Stimulated activated naive CD8-positive, alpha-beta T cell treated with anti-CD3 and anti-CD28 coated beads, Interleukin-15, amount 100 ng/mL, for 72 hours (primary cell): ENCODE measurements at regions not wholly inside any gene's neighbourhood (a gene's known extent, or its start where the extent isn't known, plus 50 kb on each side); places are given as distances from the start of the nearest gene placed in this dataset.

ENCODE experiments used
- ATAC-seq: fragments of 150-1000 bp; cut with Tn5 transposase; 2 replicates; pipeline ENCODE4 v1.10.0; 2021; ENCODE audit warnings: mild to moderate bottlenecking, moderate library complexity
- DNase-seq, 2 donors: peaks; one replicate each; pipeline ENCODE4 v3.0.0; 2021 to 2022
- H3K27ac Mint-ChIP-seq, 2 donors: one replicate each; pipeline ENCODE4 v1.8.0; 2022; ENCODE audit warnings: mild to moderate bottlenecking in 2 of 2, mixed read lengths in 2 of 2, moderate library complexity in 2 of 2
- H3K27me3 Mint-ChIP-seq: one replicate; pipeline ENCODE4 v1.8.0; 2022; ENCODE audit warnings: mixed read lengths
- H3K4me1 Mint-ChIP-seq: one replicate; pipeline ENCODE4 v1.8.0; 2022; ENCODE audit warnings: mild to moderate bottlenecking, mixed read lengths
- H3K4me3 Mint-ChIP-seq, 2 donors: one replicate each; pipeline ENCODE4 v1.8.0; 2022; ENCODE audit warnings: mild to moderate bottlenecking in 2 of 2, mixed read lengths in 2 of 2, moderate library complexity in 1 of 2
- H3K9me3 Mint-ChIP-seq, 2 donors: one replicate each; pipeline ENCODE4 v1.8.0; 2022; ENCODE audit warnings: mixed read lengths in 2 of 2

DNA sequence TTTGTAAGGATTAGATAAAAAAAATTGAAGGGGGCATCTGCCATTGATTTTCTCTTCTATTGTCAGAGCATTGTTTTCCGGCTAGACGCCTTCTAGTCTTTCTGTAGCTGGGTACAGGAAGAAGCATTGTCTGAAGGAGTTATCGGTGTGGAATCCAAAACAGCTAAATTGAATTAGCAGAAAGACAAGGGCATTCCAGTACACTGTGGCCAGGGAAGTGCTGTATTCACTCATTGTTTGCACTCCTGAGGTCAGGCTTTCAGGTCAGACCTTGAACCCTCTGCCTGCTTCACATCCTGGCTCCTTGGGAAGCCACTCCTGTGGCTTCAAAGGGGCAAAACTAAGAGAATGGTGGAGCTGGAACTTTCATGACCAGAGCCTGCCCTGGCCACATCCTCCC is 81.1 kb upstream of the SNAP25 start:
- Mint-ChIP-seq H3K4me3 (no peak overlapping the region), H3K9me3 (no peaks in the 10 kb centered on the region), H3K27me3 (peaks cover 12% of the 10 kb centered on the region), H3K27ac (no peak overlapping the region), H3K4me1 (no peaks in the 10 kb centered on the region)
- ATAC-seq: no peak
- no peak for DNase-seq

GRCh38 chr20:10157549-10157948 is 61.1 kb upstream of the SNAP25 start:
- no peak overlapping the region for H3K27ac Mint-ChIP-seq
- H3K9me3 Mint-ChIP-seq: peaks cover 20 to 26% of the 10 kb centered on the region in 2 donors
- ATAC-seq: no peak
- DNase-seq: no peak
- H3K27me3 Mint-ChIP-seq: peaks cover 17% of the 10 kb centered on the region
- no peak overlapping the region for H3K4me3 Mint-ChIP-seq
- no peaks in the 10 kb centered on the region for H3K4me1 Mint-ChIP-seq

DNA sequence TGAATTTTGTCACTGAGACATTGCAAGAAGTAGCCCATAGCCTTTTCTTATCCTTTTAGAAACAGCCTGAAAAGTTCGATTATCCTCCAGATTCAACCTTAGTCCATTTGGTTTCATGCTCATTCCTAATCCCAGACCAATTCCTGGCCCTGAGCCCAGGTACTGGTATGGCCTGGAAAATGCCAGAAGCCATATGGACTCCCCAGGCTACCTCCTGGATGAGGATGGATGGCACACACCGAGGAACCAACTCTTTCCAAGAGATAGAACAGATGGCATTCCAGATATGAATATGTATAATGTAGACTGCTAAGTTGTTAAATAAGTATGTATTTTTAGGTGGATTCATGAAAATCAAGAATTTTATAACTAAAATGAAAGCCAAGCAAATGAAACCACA is 51.6 kb upstream of the SNAP25 start:
- Mint-ChIP-seq H3K27ac (no peak overlapping the region), H3K27me3 (peaks cover 25% of the 10 kb centered on the region), H3K4me1 (peaks cover 4% of the 10 kb centered on the region), H3K4me3 (no peak overlapping the region), H3K9me3 (peaks cover 14 to 25% of the 10 kb centered on the region in 2 donors)
- DNase-seq: no peak
- ATAC-seq: no peak

GRCh38 chr20:10167594-10167993 is 51.0 kb upstream of the SNAP25 start:
- peaks cover 10% of the 10 kb centered on the region for H3K4me1 Mint-ChIP-seq
- no peak overlapping the region for H3K27ac Mint-ChIP-seq
- peaks cover 30% of the 10 kb centered on the region for H3K27me3 Mint-ChIP-seq
- ATAC-seq (no peak), DNase-seq (no peak)
- no peak overlapping the region for H3K4me3 Mint-ChIP-seq
- peaks cover 12 to 21% of the 10 kb centered on the region in 2 donors for H3K9me3 Mint-ChIP-seq
